ENCODE measurements at regions not wholly inside any gene's neighbourhood (a gene's known extent, or its start where the extent isn't known, plus 50 kb on each side); places are given as distances from the start of the nearest gene placed in this dataset.

- H3K9me3 ChIP-seq (replicated peaks in 1 of 2; ENCODE audit: control insufficient read depth in 1 of 2, insufficient read depth in 1 of 2, low read length in 2 of 2), result peaks cover 5% of the 10 kb centered on the region in 2 donors
- H3K27me3 Mint-ChIP-seq (ENCODE audit: low read depth in 3 of 3), result peaks cover 0 to 2% (median 0%) of the 10 kb centered on the region in 3 donors
- no peak for DNase-seq
- H3K4me2 ChIP-seq (replicated peaks; ENCODE audit: extremely low read depth, low read length, poor library complexity, severe bottlenecking), result no peak overlapping the region
- no peak overlapping the region for H3K27ac Mint-ChIP-seq
- no peak for TF ChIP-seq CTCF (IDR thresholded peaks at IDR 0.05)
- no peaks in the 10 kb centered on the region for H3K79me2 ChIP-seq (ENCODE audit: insufficient read depth, low read length)
- H3K4me1 ChIP-seq (ENCODE audit: control insufficient read depth in 1 of 2, insufficient read depth in 2 of 2, low read length in 2 of 2), result no peaks in the 10 kb centered on the region
- 83% methylated on average over 1 of the region's 3 CpGs for WGBS (ENCODE audit: insufficient coverage)
- no peaks in the 10 kb centered on the region for H3K36me3 ChIP-seq (replicated peaks in 1 of 2; ENCODE audit: control insufficient read depth in 1 of 2, insufficient read depth in 2 of 2, low read length in 2 of 2)
- H3K4me1 Mint-ChIP-seq, result peaks cover 2% of the 10 kb centered on the region
- no peaks in the 10 kb centered on the region for H4K20me1 ChIP-seq (ENCODE audit: insufficient read depth, low read length)
- H2AFZ ChIP-seq (ENCODE audit: insufficient read depth, low read depth, low read length, poor library complexity, severe bottlenecking), result no peak overlapping the region
- intact Hi-C loops (cut with micrococcal nuclease), result no loop called here
- H3K27ac ChIP-seq (ENCODE audit: low read depth in 1 of 2, low read length in 2 of 2), result no peak overlapping the region
- no peak overlapping the region for H3K9ac ChIP-seq (ENCODE audit: insufficient read depth, low read length, poor library complexity, severe bottlenecking)
- no peaks in the 10 kb centered on the region for H3K36me3 Mint-ChIP-seq
- H3K27me3 ChIP-seq (ENCODE audit: control insufficient read depth in 2 of 2, insufficient read depth in 2 of 2, low read length in 2 of 2), result no peaks in the 10 kb centered on the region
- H3K9me3 Mint-ChIP-seq, result peaks cover 4 to 11% (median 5%) of the 10 kb centered on the region in 7 donors
- no peak overlapping the region for H3K4me3 ChIP-seq (replicated peaks in 1 of 3; ENCODE audit: low read depth in 2 of 3, low read length in 3 of 3)
- no peak overlapping the region for H3K4me3 Mint-ChIP-seq
Observed at GRCh38 chr2:207387001-207387571, 142.7 kb upstream of the CREB1 start.

GRCh38 chr2:207390302-207391095, 139.3 kb upstream of the CREB1 start:
- H2AFZ ChIP-seq (ENCODE audit: insufficient read depth, low read depth, low read length, poor library complexity, severe bottlenecking), result no peak overlapping the region
- no peaks in the 10 kb centered on the region for H3K9me3 ChIP-seq (replicated peaks in 1 of 2; ENCODE audit: control insufficient read depth in 1 of 2, insufficient read depth in 1 of 2, low read length in 2 of 2)
- no peaks in the 10 kb centered on the region for H4K20me1 ChIP-seq (ENCODE audit: insufficient read depth, low read length)
- no peak overlapping the region for H3K4me3 ChIP-seq (replicated peaks in 1 of 3; ENCODE audit: low read depth in 2 of 3, low read length in 3 of 3)
- Mint-ChIP-seq H3K4me3 (no peak overlapping the region), H3K27me3 (ENCODE audit: low read depth in 3 of 3) (peaks cover 0 to 2% (median 1%) of the 10 kb centered on the region in 3 donors), H3K4me1 (peaks cover 4% of the 10 kb centered on the region), H3K36me3 (no peaks in the 10 kb centered on the region), H3K9me3 (peaks cover 0 to 3% (median 0%) of the 10 kb centered on the region in 7 donors), H3K27ac (no peak overlapping the region)
- H3K36me3 ChIP-seq (replicated peaks in 1 of 2; ENCODE audit: control insufficient read depth in 1 of 2, insufficient read depth in 2 of 2, low read length in 2 of 2), result no peaks in the 10 kb centered on the region
- H3K9ac ChIP-seq (ENCODE audit: insufficient read depth, low read length, poor library complexity, severe bottlenecking), result no peak overlapping the region
- H3K27ac ChIP-seq (ENCODE audit: low read depth in 1 of 2, low read length in 2 of 2), result no peak overlapping the region
- intact Hi-C loops (cut with micrococcal nuclease), result no loop called here
- TF ChIP-seq CTCF (IDR thresholded peaks at IDR 0.05), result no peak
- no peak for DNase-seq
- no peaks in the 10 kb centered on the region for H3K79me2 ChIP-seq (ENCODE audit: insufficient read depth, low read length)
- H3K4me1 ChIP-seq (ENCODE audit: control insufficient read depth in 1 of 2, insufficient read depth in 2 of 2, low read length in 2 of 2), result no peaks in the 10 kb centered on the region
- no peak overlapping the region for H3K4me2 ChIP-seq (replicated peaks; ENCODE audit: extremely low read depth, low read length, poor library complexity, severe bottlenecking)
- WGBS (ENCODE audit: insufficient coverage), result no CpG with 5 or more reads among the region's 4 CpGs
- peaks cover 0 to 2% of the 10 kb centered on the region in 2 donors for H3K27me3 ChIP-seq (ENCODE audit: control insufficient read depth in 2 of 2, insufficient read depth in 2 of 2, low read length in 2 of 2)
